ENCODE measurements at regions not wholly inside any gene's neighbourhood (a gene's known extent, or its start where the extent isn't known, plus 50 kb on each side); places are given as distances from the start of the nearest gene placed in this dataset.

GRCh38 chr12:13924286-13924685, 57.1 kb downstream of the GRIN2B start:
- intact Hi-C loops (cut with DNase I), result no loop called here
- DNase-seq (ENCODE audit: low spot score), result no peak
- H3K4me1 ChIP-seq (replicated peaks), result no peaks in the 10 kb centered on the region
- H3K9me3 ChIP-seq, result no peaks in the 10 kb centered on the region
- no peak for TF ChIP-seq POLR2A (IDR thresholded peaks at IDR 0.05)
- TF ChIP-seq POLR2AphosphoS5 (IDR thresholded peaks at IDR 0.05), result no peak
- no peak for TF ChIP-seq CTCF (IDR thresholded peaks at IDR 0.05)
- H3K36me3 ChIP-seq, result no peaks in the 10 kb centered on the region
- H3K27ac ChIP-seq, result no peak overlapping the region
- no peaks in the 10 kb centered on the region for H3K27me3 ChIP-seq (replicated peaks; ENCODE audit: insufficient read depth)
- 85% methylated on average over 2 of the region's 2 CpGs for WGBS
- no peak overlapping the region for H3K4me3 ChIP-seq

- Histone ChIP-seq H3K27ac (no peak overlapping the region), H3K27me3 (replicated peaks; ENCODE audit: insufficient read depth) (no peaks in the 10 kb centered on the region), H3K4me1 (replicated peaks) (no peaks in the 10 kb centered on the region), H3K9me3 (no peaks in the 10 kb centered on the region), H3K4me3 (no peak overlapping the region), H3K36me3 (no peaks in the 10 kb centered on the region)
- no peak for DNase-seq (ENCODE audit: low spot score)
- TF ChIP-seq POLR2A (IDR thresholded peaks at IDR 0.05) (no peak), POLR2AphosphoS5 (IDR thresholded peaks at IDR 0.05) (no peak), CTCF (IDR thresholded peaks at IDR 0.05) (no peak)
- WGBS, result 35% methylated on average over 2 of the region's 2 CpGs
- intact Hi-C loops (cut with DNase I), result no loop called here
These were observed 62.5 kb downstream of the GRIN2B start for GRCh38 chr12:13918897-13919296.

GRCh38 chr12:13915096-13915495, 66.3 kb downstream of the GRIN2B start:
- Histone ChIP-seq H3K27ac (no peak overlapping the region), H3K4me3 (no peak overlapping the region), H3K9me3 (no peaks in the 10 kb centered on the region), H3K4me1 (replicated peaks) (no peaks in the 10 kb centered on the region), H3K27me3 (replicated peaks; ENCODE audit: insufficient read depth) (no peaks in the 10 kb centered on the region), H3K36me3 (no peaks in the 10 kb centered on the region)
- TF ChIP-seq CTCF (IDR thresholded peaks at IDR 0.05) (no peak), POLR2A (IDR thresholded peaks at IDR 0.05) (no peak), POLR2AphosphoS5 (IDR thresholded peaks at IDR 0.05) (no peak)
- WGBS, result 68% methylated on average over 5 of the region's 5 CpGs
- intact Hi-C loops (cut with DNase I), result no loop called here
- DNase-seq (ENCODE audit: low spot score), result no peak

- no peaks in the 10 kb centered on the region for H3K4me1 ChIP-seq (replicated peaks)
- no peaks in the 10 kb centered on the region for H3K36me3 ChIP-seq
- intact Hi-C loops (cut with DNase I), result no loop called here
- no peak for DNase-seq (ENCODE audit: low spot score)
- H3K27me3 ChIP-seq (replicated peaks; ENCODE audit: insufficient read depth), result no peaks in the 10 kb centered on the region
- TF ChIP-seq CTCF (IDR thresholded peaks at IDR 0.05), result no peak
- no peak for TF ChIP-seq POLR2AphosphoS5 (IDR thresholded peaks at IDR 0.05)
- TF ChIP-seq POLR2A (IDR thresholded peaks at IDR 0.05), result no peak
- no peaks in the 10 kb centered on the region for H3K9me3 ChIP-seq
- no peak overlapping the region for H3K27ac ChIP-seq
- WGBS, result 86% methylated on average over 2 of the region's 2 CpGs
- H3K4me3 ChIP-seq, result no peak overlapping the region
These were observed 68.0 kb downstream of the GRIN2B start for GRCh38 chr12:13913371-13913770.

- no peaks in the 10 kb centered on the region for H3K36me3 ChIP-seq
- no peak overlapping the region for H3K4me3 ChIP-seq
- H3K9me3 ChIP-seq, result no peaks in the 10 kb centered on the region
- no peak overlapping the region for H3K27ac ChIP-seq
- H3K27me3 ChIP-seq (replicated peaks; ENCODE audit: insufficient read depth), result no peaks in the 10 kb centered on the region
- no peak for TF ChIP-seq CTCF (IDR thresholded peaks at IDR 0.05)
- no peak for TF ChIP-seq POLR2AphosphoS5 (IDR thresholded peaks at IDR 0.05)
- no peak for TF ChIP-seq POLR2A (IDR thresholded peaks at IDR 0.05)
- no peaks in the 10 kb centered on the region for H3K4me1 ChIP-seq (replicated peaks)
- WGBS, result 86% methylated on average over 18 of the region's 18 CpGs
- intact Hi-C loops (cut with DNase I), result no loop called here
- DNase-seq (ENCODE audit: low spot score), result no peak
These were observed 69.4 kb downstream of the GRIN2B start for GRCh38 chr12:13911756-13912554.
